Effector memory CD8-positive, alpha-beta T cell (primary cell): ENCODE measurements at regions not wholly inside any gene's neighbourhood (a gene's known extent, or its start where the extent isn't known, plus 50 kb on each side); places are given as distances from the start of the nearest gene placed in this dataset.
"Not testable (repeated sequence)": the region's sequence is repeated elsewhere in the genome, so short reads cannot be mapped to it uniquely, and the experiment has no call there.

Experiments used
- ATAC-seq: fragments of 150-1000 bp; cut with Tn5 transposase; replicated peaks from 2 replicates; pipeline ENCODE4 v1.10.0; 2021; ENCODE audit warnings: mild to moderate bottlenecking, moderate library complexity
- DNase-seq, 3 experiments: peaks; one replicate each; pipeline ENCODE4 v3.0.0; 2021
- H3K27ac Mint-ChIP-seq, 2 donors: one replicate each; pipeline ENCODE4 v1.8.0; 2022; ENCODE audit warnings: mild to moderate bottlenecking in 2 of 2, mixed read lengths in 2 of 2, moderate library complexity in 2 of 2
- H3K27me3 Mint-ChIP-seq, 2 donors: one replicate each; pipeline ENCODE4 v1.8.0; 2022; ENCODE audit warnings: mixed read lengths in 2 of 2
- H3K36me3 Mint-ChIP-seq: one replicate; pipeline ENCODE4 v1.8.0; 2022; ENCODE audit warnings: mild to moderate bottlenecking, moderate library complexity, mixed read lengths; ENCODE audit not compliant: insufficient read depth
- H3K4me1 Mint-ChIP-seq, 2 donors: one replicate each; pipeline ENCODE4 v1.8.0; 2022; ENCODE audit warnings: low read depth in 2 of 2, mixed read lengths in 2 of 2
- H3K4me3 Mint-ChIP-seq, 2 donors: one replicate each; pipeline ENCODE4 v1.8.0; 2022; ENCODE audit warnings: mild to moderate bottlenecking in 2 of 2, mixed read lengths in 2 of 2, moderate library complexity in 2 of 2
- H3K9me3 Mint-ChIP-seq, 2 donors: one replicate each; pipeline ENCODE4 v1.8.0; 2022; ENCODE audit warnings: mixed read lengths in 2 of 2

- no peak for ATAC-seq
- Mint-ChIP-seq H3K27ac (no peak overlapping the region), H3K36me3 (no peaks in the 10 kb centered on the region), H3K4me3 (no peak overlapping the region), H3K27me3 (peaks cover 0 to 9% of the 10 kb centered on the region in 2 donors), H3K4me1 (no peaks in the 10 kb centered on the region), H3K9me3 (peaks cover 3 to 21% of the 10 kb centered on the region in 2 donors)
- DNase-seq = no peak
These were observed 530.3 kb upstream of the ACO1 start for GRCh38 chr9:31854187-31854586.

DNA sequence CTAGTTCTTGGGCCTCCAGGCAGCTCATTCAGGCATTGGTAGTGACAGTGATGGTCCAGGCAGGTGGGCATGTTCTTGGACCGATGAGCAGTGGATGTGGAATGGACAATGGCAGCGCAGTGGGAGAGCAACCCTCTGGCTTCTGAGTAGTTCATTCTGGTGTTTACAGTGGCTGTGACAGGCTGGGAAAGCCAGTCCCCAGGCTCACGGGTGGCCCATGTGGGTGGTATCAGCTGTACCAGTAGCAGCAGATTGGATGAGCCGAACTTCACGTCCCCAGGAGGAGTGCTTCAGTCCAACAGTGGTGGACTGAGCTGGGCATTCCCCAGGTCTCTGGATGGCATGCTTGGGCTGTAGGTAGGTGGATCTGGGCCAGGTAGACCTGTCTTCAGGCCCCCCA, 515.6 kb upstream of the ACO1 start:
- peaks cover 5% of the 10 kb centered on the region in 2 donors for H3K9me3 Mint-ChIP-seq
- DNase-seq = no peak

GRCh38 chr9:31870276-31870675, 514.2 kb upstream of the ACO1 start:
- DNase-seq (no peak), ATAC-seq (no peak)
- H3K4me1 Mint-ChIP-seq = no peaks in the 10 kb centered on the region
- no peak overlapping the region for H3K27ac Mint-ChIP-seq
- no peaks in the 10 kb centered on the region for H3K36me3 Mint-ChIP-seq
- H3K4me3 Mint-ChIP-seq = no peak overlapping the region
- H3K27me3 Mint-ChIP-seq = no peaks in the 10 kb centered on the region
- H3K9me3 Mint-ChIP-seq = peaks cover 5% of the 10 kb centered on the region in 2 donors

More for the DNA sequence above, 515.6 kb upstream of the ACO1 start:
- Mint-ChIP-seq H3K36me3 (no peaks in the 10 kb centered on the region), H3K27me3 (no peaks in the 10 kb centered on the region), H3K4me3 (no peak overlapping the region), H3K27ac (no peak overlapping the region), H3K4me1 (no peaks in the 10 kb centered on the region)
- no peak for ATAC-seq

DNA sequence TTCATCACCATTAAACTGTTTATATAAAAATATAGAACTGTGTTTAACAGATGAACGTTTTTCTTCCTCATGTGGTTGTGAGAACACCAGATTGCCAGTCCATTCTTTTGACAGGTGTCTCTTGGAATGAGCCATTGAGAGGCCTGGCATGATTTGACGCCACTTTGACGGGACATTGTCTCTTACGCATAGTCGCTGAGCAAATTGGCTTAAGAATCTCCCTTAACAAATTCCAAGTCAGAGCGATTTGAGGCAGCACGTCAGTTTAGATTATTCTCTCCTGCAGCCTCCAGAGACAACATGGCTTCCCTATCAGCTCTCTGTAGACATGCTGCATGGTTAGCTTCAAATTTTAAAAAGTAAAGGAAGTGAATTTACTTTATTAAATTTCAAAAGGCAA, 510.7 kb upstream of the ACO1 start:
- Mint-ChIP-seq H3K27ac (no peak overlapping the region), H3K27me3 (no peaks in the 10 kb centered on the region), H3K9me3 (peaks cover under 1 to 3% of the 10 kb centered on the region in 2 donors), H3K4me1 (no peaks in the 10 kb centered on the region), H3K36me3 (no peaks in the 10 kb centered on the region), H3K4me3 (no peak overlapping the region)
- ATAC-seq = no peak
- no peak for DNase-seq

- Mint-ChIP-seq H3K9me3 (peaks cover 0 to 3% of the 10 kb centered on the region in 2 donors), H3K36me3 (no peaks in the 10 kb centered on the region), H3K27me3 (no peaks in the 10 kb centered on the region), H3K4me3 (no peak overlapping the region), H3K4me1 (no peaks in the 10 kb centered on the region), H3K27ac (no peak overlapping the region)
- no peak for DNase-seq
- no peak for ATAC-seq
These were observed 490.4 kb upstream of the ACO1 start for GRCh38 chr9:31894008-31894407.

DNA sequence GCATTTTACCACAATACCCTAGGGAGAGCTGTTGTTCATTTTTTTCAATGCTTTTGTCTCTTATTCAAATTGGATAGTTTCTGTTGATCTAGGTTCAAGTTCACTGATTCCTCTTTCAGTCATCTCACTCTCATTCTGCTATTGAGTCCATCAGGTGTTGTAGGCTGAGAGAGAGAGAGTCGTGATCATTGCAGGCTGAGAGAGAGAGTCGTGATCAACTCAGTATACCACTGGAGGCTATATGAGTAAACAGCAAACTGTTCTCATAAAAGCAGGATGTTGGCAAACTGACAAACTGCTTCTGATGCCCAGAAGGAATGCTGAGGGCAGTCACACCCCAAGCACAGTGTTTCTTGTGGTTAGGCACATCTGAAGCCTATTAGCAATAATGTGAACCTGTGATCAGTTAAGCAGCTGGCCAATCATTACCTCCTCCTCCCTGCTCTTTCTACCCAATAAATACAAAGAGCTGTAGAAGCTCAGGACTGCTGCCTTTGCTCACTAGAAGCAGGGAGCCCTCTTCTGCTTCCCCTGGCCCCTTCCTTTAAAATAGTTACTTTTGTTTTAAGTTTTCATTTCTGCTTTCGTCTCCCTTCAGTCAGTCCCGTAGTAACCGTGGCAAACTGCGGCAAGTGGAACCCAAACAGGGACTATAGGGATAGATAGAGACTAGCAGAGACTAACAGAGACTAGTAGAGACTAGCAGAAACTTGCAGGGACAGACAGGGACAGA, 476.1 kb upstream of the ACO1 start:
- Mint-ChIP-seq H3K9me3 (peaks cover 0 to 2% of the 10 kb centered on the region in 2 donors), H3K27me3 (no peaks in the 10 kb centered on the region), H3K4me1 (peaks cover 0 to 4% of the 10 kb centered on the region in 2 donors), H3K27ac (no peak overlapping the region), H3K4me3 (peak overlapping the region in 1 of 2 donors; percentile 29), H3K36me3 (no peaks in the 10 kb centered on the region)
- DNase-seq = no peak
- no peak for ATAC-seq

- Mint-ChIP-seq H3K4me3 (peak overlapping the region in 1 of 2 donors; percentile 29), H3K9me3 (peaks cover 0 to 2% of the 10 kb centered on the region in 2 donors), H3K4me1 (peaks cover 0 to 4% of the 10 kb centered on the region in 2 donors), H3K27ac (no peak overlapping the region), H3K36me3 (no peaks in the 10 kb centered on the region), H3K27me3 (no peaks in the 10 kb centered on the region)
- DNase-seq (no peak), ATAC-seq (no peak)
These were observed 475.5 kb upstream of the ACO1 start for GRCh38 chr9:31908891-31909480.

- Mint-ChIP-seq H3K36me3 (no peaks in the 10 kb centered on the region), H3K4me1 (peaks cover 0 to 4% of the 10 kb centered on the region in 2 donors), H3K4me3 (no peak overlapping the region), H3K27me3 (no peaks in the 10 kb centered on the region), H3K9me3 (peaks cover 6 to 7% of the 10 kb centered on the region in 2 donors), H3K27ac (no peak overlapping the region)
- DNase-seq (no peak), ATAC-seq (no peak)
These were observed 471.8 kb upstream of the ACO1 start for GRCh38 chr9:31912636-31913035.

- H3K27ac Mint-ChIP-seq = no peak overlapping the region
- ATAC-seq = no peak
- H3K36me3 Mint-ChIP-seq = no peaks in the 10 kb centered on the region
- H3K4me1 Mint-ChIP-seq = no peaks in the 10 kb centered on the region
- H3K9me3 Mint-ChIP-seq = peaks cover 4 to 7% of the 10 kb centered on the region in 2 donors
- H3K27me3 Mint-ChIP-seq = no peaks in the 10 kb centered on the region
- no peak for DNase-seq
- H3K4me3 Mint-ChIP-seq = no peak overlapping the region
These were observed 467.7 kb upstream of the ACO1 start for GRCh38 chr9:31916591-31917241.

DNA sequence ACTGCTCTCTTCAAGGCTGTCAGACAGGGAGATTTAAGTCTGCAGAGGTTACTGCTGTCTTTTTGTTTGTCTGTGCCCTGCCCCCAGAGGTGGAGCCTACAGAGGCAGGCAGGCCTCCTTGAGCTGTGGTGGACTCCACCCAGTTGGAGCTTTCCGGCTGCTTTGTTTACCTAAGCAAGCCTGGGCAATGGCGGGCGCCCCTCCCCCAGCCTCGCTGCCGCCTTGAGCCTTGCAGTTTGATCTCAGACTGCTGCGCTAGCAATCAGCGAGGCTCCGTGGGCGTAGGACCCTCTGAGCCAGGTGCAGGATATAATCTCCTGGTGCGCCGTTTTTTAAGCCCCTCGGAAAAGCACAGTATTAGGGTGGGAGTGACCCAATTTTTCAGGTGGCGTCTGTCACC, 446.7 kb upstream of the ACO1 start:
- H3K27ac Mint-ChIP-seq, H3K9me3 Mint-ChIP-seq, ATAC-seq, DNase-seq, H3K27me3 Mint-ChIP-seq, H3K4me3 Mint-ChIP-seq, H3K36me3 Mint-ChIP-seq, H3K4me1 Mint-ChIP-seq: not testable (repeated sequence)

- H3K27me3 Mint-ChIP-seq = no peaks in the 10 kb centered on the region
- H3K36me3 Mint-ChIP-seq = peaks cover 3% of the 10 kb centered on the region
- no peak for DNase-seq
- ATAC-seq = no peak
- no peak overlapping the region for H3K27ac Mint-ChIP-seq
- peaks cover 0 to 3% of the 10 kb centered on the region in 2 donors for H3K9me3 Mint-ChIP-seq
- no peaks in the 10 kb centered on the region for H3K4me1 Mint-ChIP-seq
- no peak overlapping the region for H3K4me3 Mint-ChIP-seq
These were observed 433.7 kb upstream of the ACO1 start for GRCh38 chr9:31950756-31951155.

DNA sequence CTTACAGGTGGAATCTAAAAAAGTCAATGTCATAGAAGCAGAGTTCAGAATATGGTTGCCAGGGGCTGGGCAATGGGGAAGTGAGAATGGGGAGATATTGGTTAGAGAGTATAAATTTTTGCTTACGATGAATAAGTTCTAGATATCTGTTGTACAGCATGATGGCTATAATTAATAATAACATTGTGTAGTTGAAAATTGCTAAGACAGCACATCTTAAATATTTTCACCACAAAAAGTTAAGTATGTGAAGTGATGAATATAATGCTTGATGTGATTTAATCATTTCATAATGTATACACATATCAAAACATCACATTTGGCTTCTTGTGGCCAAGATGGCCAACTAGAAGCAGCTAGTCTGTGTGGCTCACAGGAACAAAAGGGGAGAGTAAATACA, 425.9 kb upstream of the ACO1 start:
- Mint-ChIP-seq H3K36me3 (peaks cover 3% of the 10 kb centered on the region), H3K27me3 (no peaks in the 10 kb centered on the region), H3K27ac (no peak overlapping the region), H3K4me1 (no peaks in the 10 kb centered on the region), H3K4me3 (no peak overlapping the region), H3K9me3 (peaks cover 0 to 14% of the 10 kb centered on the region in 2 donors)
- no peak for DNase-seq
- no peak for ATAC-seq

- no peaks in the 10 kb centered on the region for H3K27me3 Mint-ChIP-seq
- H3K27ac Mint-ChIP-seq = no peak overlapping the region
- no peak for DNase-seq
- no peaks in the 10 kb centered on the region for H3K36me3 Mint-ChIP-seq
- H3K4me1 Mint-ChIP-seq = no peaks in the 10 kb centered on the region
- H3K9me3 Mint-ChIP-seq = peaks cover 0 to 5% of the 10 kb centered on the region in 2 donors
- ATAC-seq = no peak
- no peak overlapping the region for H3K4me3 Mint-ChIP-seq
These were observed 414.9 kb upstream of the ACO1 start for GRCh38 chr9:31969552-31969951.

GRCh38 chr9:31983895-31984294, 400.5 kb upstream of the ACO1 start:
- no peaks in the 10 kb centered on the region for H3K36me3 Mint-ChIP-seq
- no peaks in the 10 kb centered on the region for H3K27me3 Mint-ChIP-seq
- no peak overlapping the region for H3K4me3 Mint-ChIP-seq

More at GRCh38 chr9:31983895-31984294, 400.5 kb upstream of the ACO1 start:
- H3K9me3 Mint-ChIP-seq = peaks cover 0 to 4% of the 10 kb centered on the region in 2 donors
- no peak overlapping the region for H3K27ac Mint-ChIP-seq
- ATAC-seq (no peak), DNase-seq (no peak)
- H3K4me1 Mint-ChIP-seq = no peaks in the 10 kb centered on the region
